ENCODE measurements at regions not wholly inside any gene's neighbourhood (a gene's known extent, or its start where the extent isn't known, plus 50 kb on each side); places are given as distances from the start of the nearest gene placed in this dataset.
A peak's percentile ranks its signal among the peaks of the same experiment; 100 is the strongest.

- no peaks in the 10 kb centered on the region for H3K4me1 Mint-ChIP-seq (ENCODE audit: unreplicated experiment)
- peaks cover 4% of the 10 kb centered on the region for H3K27me3 Mint-ChIP-seq
- no peak overlapping the region for H3K4me3 Mint-ChIP-seq
- peaks cover 3% of the 10 kb centered on the region for H3K9me3 Mint-ChIP-seq
- H3K36me3 Mint-ChIP-seq: no peaks in the 10 kb centered on the region
- no peak for TF ChIP-seq CTCF (conservative IDR thresholded peaks at IDR 0.05)
- H3K27ac Mint-ChIP-seq: no peak overlapping the region
- no peak for DNase-seq (ENCODE audit: extremely low spot score, unreplicated experiment)
Measured at GRCh38 chr6:25219917-25220278, 59.3 kb upstream of the CARMIL1 start.

GRCh38 chr6:25220857-25221256, 58.3 kb upstream of the CARMIL1 start:
- no peaks in the 10 kb centered on the region for H3K36me3 Mint-ChIP-seq
- H3K27ac Mint-ChIP-seq: no peak overlapping the region
- no peak for DNase-seq (ENCODE audit: extremely low spot score, unreplicated experiment)
- H3K4me3 Mint-ChIP-seq: no peak overlapping the region
- peaks cover 8% of the 10 kb centered on the region for H3K27me3 Mint-ChIP-seq
- no peak for TF ChIP-seq CTCF (conservative IDR thresholded peaks at IDR 0.05)
- no peaks in the 10 kb centered on the region for H3K4me1 Mint-ChIP-seq (ENCODE audit: unreplicated experiment)
- H3K9me3 Mint-ChIP-seq: no peaks in the 10 kb centered on the region

- Mint-ChIP-seq H3K36me3 (no peaks in the 10 kb centered on the region), H3K27me3 (peaks cover 8% of the 10 kb centered on the region), H3K4me1 (ENCODE audit: unreplicated experiment) (no peaks in the 10 kb centered on the region), H3K9me3 (no peaks in the 10 kb centered on the region), H3K27ac (no peak overlapping the region), H3K4me3 (no peak overlapping the region)
- TF ChIP-seq CTCF (conservative IDR thresholded peaks at IDR 0.05): no peak
- no peak for DNase-seq (ENCODE audit: extremely low spot score, unreplicated experiment)
Measured at GRCh38 chr6:25222006-25222678, 57.0 kb upstream of the CARMIL1 start.

GRCh38 chr6:25223490-25223991, 55.6 kb upstream of the CARMIL1 start:
- Mint-ChIP-seq H3K36me3 (no peaks in the 10 kb centered on the region), H3K27ac (peak overlapping the region; percentile 8), H3K27me3 (peaks cover 8% of the 10 kb centered on the region), H3K4me1 (ENCODE audit: unreplicated experiment) (no peaks in the 10 kb centered on the region), H3K4me3 (peak overlapping the region; percentile 10), H3K9me3 (no peaks in the 10 kb centered on the region)
- TF ChIP-seq CTCF (conservative IDR thresholded peaks at IDR 0.05): peak; percentile 98
- no peak for DNase-seq (ENCODE audit: extremely low spot score, unreplicated experiment)

- no peaks in the 10 kb centered on the region for H3K36me3 Mint-ChIP-seq
- TF ChIP-seq CTCF (conservative IDR thresholded peaks at IDR 0.05): no peak
- H3K27me3 Mint-ChIP-seq: peaks cover 8% of the 10 kb centered on the region
- no peaks in the 10 kb centered on the region for H3K9me3 Mint-ChIP-seq
- no peaks in the 10 kb centered on the region for H3K4me1 Mint-ChIP-seq (ENCODE audit: unreplicated experiment)
- H3K27ac Mint-ChIP-seq: no peak overlapping the region
- H3K4me3 Mint-ChIP-seq: no peak overlapping the region
- DNase-seq (ENCODE audit: extremely low spot score, unreplicated experiment): no peak
Measured at GRCh38 chr6:25224242-25224641, 54.9 kb upstream of the CARMIL1 start.
